ENCODE measurements at regions not wholly inside any gene's neighbourhood (a gene's known extent, or its start where the extent isn't known, plus 50 kb on each side); places are given as distances from the start of the nearest gene placed in this dataset.
"Not testable (repeated sequence)": the region's sequence is repeated elsewhere in the genome, so short reads cannot be mapped to it uniquely, and the experiment has no call there.

GRCh38 chr12:5139751-5140150, 96.1 kb downstream of the KCNA5 start:
- Mint-ChIP-seq H3K4me1 (no peaks in the 10 kb centered on the region), H3K27ac (no peak overlapping the region), H3K9me3 (peaks cover 6% of the 10 kb centered on the region), H3K36me3 (no peaks in the 10 kb centered on the region), H3K4me3 (no peak overlapping the region), H3K27me3 (peaks cover 65% of the 10 kb centered on the region)
- no peak for ATAC-seq

GRCh38 chr12:5140190-5140589, 96.5 kb downstream of the KCNA5 start:
- Mint-ChIP-seq H3K9me3 (peaks cover 6% of the 10 kb centered on the region), H3K27me3 (peaks cover 60% of the 10 kb centered on the region), H3K4me1 (no peaks in the 10 kb centered on the region), H3K4me3 (no peak overlapping the region), H3K36me3 (no peaks in the 10 kb centered on the region), H3K27ac (no peak overlapping the region)
- no peak for ATAC-seq

- ATAC-seq, result no peak
Measured at GRCh38 chr12:5148880-5149279, 105.2 kb downstream of the KCNA5 start.

GRCh38 chr12:5154091-5154490, 110.4 kb downstream of the KCNA5 start:
- H3K27me3 Mint-ChIP-seq, result peaks cover 41% of the 10 kb centered on the region
- no peaks in the 10 kb centered on the region for H3K4me1 Mint-ChIP-seq
- no peaks in the 10 kb centered on the region for H3K9me3 Mint-ChIP-seq
- ATAC-seq, result no peak
- no peak overlapping the region for H3K27ac Mint-ChIP-seq
- no peaks in the 10 kb centered on the region for H3K36me3 Mint-ChIP-seq
- H3K4me3 Mint-ChIP-seq, result no peak overlapping the region

More at GRCh38 chr12:5148880-5149279, 105.2 kb downstream of the KCNA5 start:
- no peak overlapping the region for H3K27ac Mint-ChIP-seq
- H3K4me1 Mint-ChIP-seq, result no peaks in the 10 kb centered on the region
- no peaks in the 10 kb centered on the region for H3K36me3 Mint-ChIP-seq
- peaks cover 55% of the 10 kb centered on the region for H3K27me3 Mint-ChIP-seq
- no peak overlapping the region for H3K4me3 Mint-ChIP-seq
- no peaks in the 10 kb centered on the region for H3K9me3 Mint-ChIP-seq

GRCh38 chr12:5155866-5156265, 112.2 kb downstream of the KCNA5 start:
- ATAC-seq, result no peak
- Mint-ChIP-seq H3K9me3 (no peaks in the 10 kb centered on the region), H3K4me1 (no peaks in the 10 kb centered on the region), H3K27ac (no peak overlapping the region), H3K36me3 (no peaks in the 10 kb centered on the region), H3K27me3 (peaks cover 30% of the 10 kb centered on the region), H3K4me3 (no peak overlapping the region)

- Mint-ChIP-seq H3K36me3 (no peaks in the 10 kb centered on the region), H3K27ac (no peak overlapping the region), H3K4me3 (no peak overlapping the region), H3K4me1 (no peaks in the 10 kb centered on the region), H3K27me3 (peaks cover 8% of the 10 kb centered on the region), H3K9me3 (no peaks in the 10 kb centered on the region)
- no peak for ATAC-seq
Measured at GRCh38 chr12:5160827-5161226, 117.1 kb downstream of the KCNA5 start.

- Mint-ChIP-seq H3K36me3 (no peaks in the 10 kb centered on the region), H3K27ac (no peak overlapping the region), H3K9me3 (no peaks in the 10 kb centered on the region), H3K4me1 (no peaks in the 10 kb centered on the region), H3K4me3 (no peak overlapping the region), H3K27me3 (peaks cover 8% of the 10 kb centered on the region)
- no peak for ATAC-seq
Measured at GRCh38 chr12:5163661-5164060, 120.0 kb downstream of the KCNA5 start.

- Mint-ChIP-seq H3K27ac (no peak overlapping the region), H3K4me1 (no peaks in the 10 kb centered on the region), H3K4me3 (no peak overlapping the region), H3K27me3 (peaks cover 20% of the 10 kb centered on the region), H3K36me3 (no peaks in the 10 kb centered on the region), H3K9me3 (no peaks in the 10 kb centered on the region)
- ATAC-seq, result no peak
Measured at GRCh38 chr12:5165296-5165970, 121.8 kb downstream of the KCNA5 start.

GRCh38 chr12:5166976-5167375, 123.3 kb downstream of the KCNA5 start:
- no peak overlapping the region for H3K4me3 Mint-ChIP-seq
- H3K4me1 Mint-ChIP-seq, result no peaks in the 10 kb centered on the region
- no peaks in the 10 kb centered on the region for H3K9me3 Mint-ChIP-seq
- H3K27ac Mint-ChIP-seq, result no peak overlapping the region
- H3K27me3 Mint-ChIP-seq, result peaks cover 20% of the 10 kb centered on the region
- ATAC-seq, result no peak
- H3K36me3 Mint-ChIP-seq, result no peaks in the 10 kb centered on the region

- no peak for ATAC-seq
- H3K36me3 Mint-ChIP-seq, result no peaks in the 10 kb centered on the region
- no peaks in the 10 kb centered on the region for H3K4me1 Mint-ChIP-seq
- H3K27ac Mint-ChIP-seq, result no peak overlapping the region
- peaks cover 20% of the 10 kb centered on the region for H3K27me3 Mint-ChIP-seq
- H3K9me3 Mint-ChIP-seq, result no peaks in the 10 kb centered on the region
- H3K4me3 Mint-ChIP-seq, result no peak overlapping the region
Measured at GRCh38 chr12:5168148-5168547, 124.5 kb downstream of the KCNA5 start.

- Mint-ChIP-seq H3K4me3 (no peak overlapping the region), H3K4me1 (no peaks in the 10 kb centered on the region), H3K36me3 (no peaks in the 10 kb centered on the region), H3K9me3 (no peaks in the 10 kb centered on the region), H3K27me3 (peaks cover 24% of the 10 kb centered on the region), H3K27ac (no peak overlapping the region)
- no peak for ATAC-seq
Measured at GRCh38 chr12:5170844-5171243, 127.2 kb downstream of the KCNA5 start.

- H3K27me3 Mint-ChIP-seq, result peaks cover 28% of the 10 kb centered on the region
- no peaks in the 10 kb centered on the region for H3K36me3 Mint-ChIP-seq
- ATAC-seq, result no peak
- no peaks in the 10 kb centered on the region for H3K4me1 Mint-ChIP-seq
- no peak overlapping the region for H3K27ac Mint-ChIP-seq
- no peaks in the 10 kb centered on the region for H3K9me3 Mint-ChIP-seq
- no peak overlapping the region for H3K4me3 Mint-ChIP-seq
Measured at GRCh38 chr12:5171701-5172100, 128.0 kb downstream of the KCNA5 start.

- Mint-ChIP-seq H3K9me3 (no peaks in the 10 kb centered on the region), H3K27me3 (peaks cover 28% of the 10 kb centered on the region), H3K27ac (no peak overlapping the region), H3K4me1 (no peaks in the 10 kb centered on the region), H3K36me3 (no peaks in the 10 kb centered on the region), H3K4me3 (no peak overlapping the region)
- no peak for ATAC-seq
Measured at GRCh38 chr12:5172886-5173285, 129.2 kb downstream of the KCNA5 start.

GRCh38 chr12:5173511-5174011, 129.9 kb downstream of the KCNA5 start:
- ATAC-seq, result no peak
- Mint-ChIP-seq H3K27me3 (peaks cover 21% of the 10 kb centered on the region), H3K4me3 (no peak overlapping the region), H3K36me3 (no peaks in the 10 kb centered on the region), H3K27ac (no peak overlapping the region), H3K4me1 (no peaks in the 10 kb centered on the region), H3K9me3 (no peaks in the 10 kb centered on the region)

GRCh38 chr12:5175415-5175814, 131.7 kb downstream of the KCNA5 start:
- H3K27ac Mint-ChIP-seq, H3K4me1 Mint-ChIP-seq, ATAC-seq, H3K36me3 Mint-ChIP-seq, H3K9me3 Mint-ChIP-seq, H3K4me3 Mint-ChIP-seq, H3K27me3 Mint-ChIP-seq: not testable (repeated sequence)

GRCh38 chr12:5176036-5176435, 132.4 kb downstream of the KCNA5 start:
- Mint-ChIP-seq H3K27me3 (peaks cover 8% of the 10 kb centered on the region), H3K4me3 (no peak overlapping the region), H3K36me3 (no peaks in the 10 kb centered on the region), H3K4me1 (no peaks in the 10 kb centered on the region), H3K9me3 (no peaks in the 10 kb centered on the region), H3K27ac (no peak overlapping the region)
- no peak for ATAC-seq

Measured in stimulated activated memory B cell treated with anti-CD40 and anti-IgM and Interleukin-4, amounts not matched to agents 10 μg/mL and 1 μg/mL and 100 μg/mL, for 72 hours (primary cell).